Right atrium auricular region (tissue), 2 donors: ENCODE measurements at regions not wholly inside any gene's neighbourhood (a gene's known extent, or its start where the extent isn't known, plus 50 kb on each side); places are given as distances from the start of the nearest gene placed in this dataset.

ENCODE experiments used
- DNase-seq: peaks from one replicate; pipeline ENCODE4 v3.0.0-alpha.2; 2019; ENCODE audit warnings: low spot score
- H3K27ac ChIP-seq, 2 donors: fragments of 200-600 bp; sonication (generic); 1 replicate in 1 of 2; 2 replicates in 1 of 2; pipeline ENCODE4 v1.5.1; 2016 to 2019
- H3K27me3 ChIP-seq, 2 donors: fragments of 200-600 bp; sonication (generic); one replicate each; pipeline versions ENCODE4 v1.5.1 to v1.6.0; 2017 to 2019
- H3K36me3 ChIP-seq: fragments of 200-600 bp; sonication (generic); one replicate; pipeline ENCODE4 v1.5.1; 2016
- H3K4me1 ChIP-seq, 2 donors: fragments of 200-600 bp; sonication (generic); one replicate each; pipeline versions ENCODE4 v1.5.1 to v1.6.0; 2017 to 2019
- H3K4me3 ChIP-seq, 2 donors: fragments of 200-600 bp; sonication (generic); 1 replicate in 1 of 2; 2 replicates in 1 of 2; pipeline ENCODE4 v1.5.1; 2017 to 2019; ENCODE audit warnings: mild to moderate bottlenecking in 1 of 2, moderate library complexity in 1 of 2
- H3K9me3 ChIP-seq, 2 donors: fragments of 200-600 bp; sonication (generic); one replicate each; pipeline ENCODE4 v1.5.1; 2019
- CTCF ChIP-seq, 2 donors: fragments of 200-600 bp; sonication (generic); IDR thresholded peaks; one replicate each; pipeline ENCODE4 v1.5.1; 2019; ENCODE audit warnings: antibody characterized with exemption in 2 of 2

- Histone ChIP-seq H3K27me3 (no peaks in the 10 kb centered on the region), H3K4me3 (no peak overlapping the region), H3K27ac (no peak overlapping the region), H3K36me3 (no peaks in the 10 kb centered on the region), H3K9me3 (no peaks in the 10 kb centered on the region), H3K4me1 (no peaks in the 10 kb centered on the region)
- TF ChIP-seq CTCF (IDR thresholded peaks at IDR 0.05) = no peak
- no peak for DNase-seq
Measured at GRCh38 chr12:38099686-38100085, 216.9 kb upstream of the ALG10B start.

GRCh38 chr12:38101753-38102152, 214.8 kb upstream of the ALG10B start:
- no peak for TF ChIP-seq CTCF (IDR thresholded peaks at IDR 0.05)
- H3K4me1 ChIP-seq = no peaks in the 10 kb centered on the region
- no peaks in the 10 kb centered on the region for H3K27me3 ChIP-seq
- H3K9me3 ChIP-seq = no peaks in the 10 kb centered on the region
- no peak overlapping the region for H3K4me3 ChIP-seq
- no peak for DNase-seq
- H3K36me3 ChIP-seq = no peaks in the 10 kb centered on the region
- no peak overlapping the region for H3K27ac ChIP-seq

GRCh38 chr12:38102197-38102596, 214.4 kb upstream of the ALG10B start:
- no peak overlapping the region for H3K4me3 ChIP-seq
- H3K9me3 ChIP-seq = no peaks in the 10 kb centered on the region
- no peak for DNase-seq
- no peaks in the 10 kb centered on the region for H3K36me3 ChIP-seq
- no peak overlapping the region for H3K27ac ChIP-seq
- H3K4me1 ChIP-seq = no peaks in the 10 kb centered on the region
- TF ChIP-seq CTCF (IDR thresholded peaks at IDR 0.05) = no peak
- no peaks in the 10 kb centered on the region for H3K27me3 ChIP-seq

DNA sequence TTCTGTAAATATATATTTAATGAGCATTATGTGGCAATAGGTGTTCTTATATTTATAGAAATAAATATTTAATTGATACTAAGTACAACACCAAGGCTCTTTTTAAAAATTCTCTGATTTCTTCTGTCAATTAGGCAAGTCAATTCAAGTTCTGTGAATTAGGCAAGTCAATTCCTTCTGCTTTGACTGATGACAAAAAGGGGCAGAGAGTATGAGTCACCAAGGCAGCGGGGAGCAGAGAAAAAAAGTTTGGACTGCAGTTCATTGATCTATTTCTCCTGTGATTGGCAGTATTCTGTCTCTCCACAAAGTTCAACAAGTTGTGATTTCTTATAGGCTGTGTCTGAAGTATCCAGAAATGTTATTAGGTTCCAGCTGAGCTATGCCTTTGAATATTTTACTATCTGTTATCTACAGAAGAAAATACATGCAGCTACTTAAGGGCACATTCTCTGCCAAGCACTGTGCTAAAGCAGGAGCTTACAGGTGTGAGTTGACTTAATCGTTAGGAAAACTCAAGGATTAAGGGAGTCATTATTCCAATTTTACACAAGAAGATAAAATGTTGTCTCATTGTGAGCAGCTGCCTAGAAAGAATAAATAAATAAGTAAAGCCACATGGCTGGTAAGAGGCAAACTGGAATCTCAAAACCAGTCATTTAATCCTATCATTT, 206.4 kb upstream of the ALG10B start:
- Histone ChIP-seq H3K4me3 (no peak overlapping the region), H3K27me3 (no peaks in the 10 kb centered on the region), H3K27ac (no peak overlapping the region), H3K9me3 (no peaks in the 10 kb centered on the region), H3K4me1 (no peaks in the 10 kb centered on the region), H3K36me3 (no peaks in the 10 kb centered on the region)
- no peak for DNase-seq
- no peak for TF ChIP-seq CTCF (IDR thresholded peaks at IDR 0.05)

- no peaks in the 10 kb centered on the region for H3K36me3 ChIP-seq
Measured at GRCh38 chr12:38113991-38114390, 202.6 kb upstream of the ALG10B start.

More at GRCh38 chr12:38113991-38114390, 202.6 kb upstream of the ALG10B start:
- no peaks in the 10 kb centered on the region for H3K9me3 ChIP-seq
- no peak for DNase-seq
- H3K27me3 ChIP-seq = no peaks in the 10 kb centered on the region
- H3K4me1 ChIP-seq = no peaks in the 10 kb centered on the region
- no peak overlapping the region for H3K4me3 ChIP-seq
- TF ChIP-seq CTCF (IDR thresholded peaks at IDR 0.05) = no peak
- H3K27ac ChIP-seq = no peak overlapping the region
